Nephron (organoid): ENCODE measurements at regions not wholly inside any gene's neighbourhood (a gene's known extent, or its start where the extent isn't known, plus 50 kb on each side); places are given as distances from the start of the nearest gene placed in this dataset.

Experiments used
- H3K27ac Mint-ChIP-seq, 3 experiments: 2 replicates each; pipeline ENCODE4 v1.8.0; 2020; ENCODE audit warnings: mixed read lengths in 3 of 3, mild to moderate bottlenecking in 2 of 3, moderate library complexity in 1 of 3
- H3K27me3 Mint-ChIP-seq: 2 replicates; pipeline ENCODE4 v1.8.0; 2021; ENCODE audit warnings: low read depth, mild to moderate bottlenecking, moderate library complexity, mixed read lengths
- H3K36me3 Mint-ChIP-seq: 2 replicates; pipeline ENCODE4 v1.8.0; 2020; ENCODE audit warnings: low read depth, mixed read lengths
- H3K4me1 Mint-ChIP-seq: 2 replicates; pipeline ENCODE4 v1.8.0; 2020; ENCODE audit warnings: mixed read lengths
- H3K4me3 Mint-ChIP-seq, 3 experiments: 2 replicates each; pipeline ENCODE4 v1.8.0; 2020; ENCODE audit warnings: mild to moderate bottlenecking in 3 of 3, mixed read lengths in 3 of 3, moderate library complexity in 2 of 3
- H3K9me3 Mint-ChIP-seq: 2 replicates; pipeline ENCODE4 v1.8.0; 2020; ENCODE audit warnings: mixed read lengths
- TF ChIP-seq, protein P1 (sequence below), 3 experiments: fragments of 200-600 bp; sonication (generic); IDR thresholded peaks; one replicate each; pipeline ENCODE4 v1.5.0; 2021; ENCODE audit warnings: antibody characterized with exemption in 3 of 3; ENCODE audit not compliant: unreplicated experiment in 3 of 3

GRCh38 chr6:14734416-14735340 lies 511.2 kb upstream of the JARID2 start:
- TF ChIP-seq, protein P1, sequence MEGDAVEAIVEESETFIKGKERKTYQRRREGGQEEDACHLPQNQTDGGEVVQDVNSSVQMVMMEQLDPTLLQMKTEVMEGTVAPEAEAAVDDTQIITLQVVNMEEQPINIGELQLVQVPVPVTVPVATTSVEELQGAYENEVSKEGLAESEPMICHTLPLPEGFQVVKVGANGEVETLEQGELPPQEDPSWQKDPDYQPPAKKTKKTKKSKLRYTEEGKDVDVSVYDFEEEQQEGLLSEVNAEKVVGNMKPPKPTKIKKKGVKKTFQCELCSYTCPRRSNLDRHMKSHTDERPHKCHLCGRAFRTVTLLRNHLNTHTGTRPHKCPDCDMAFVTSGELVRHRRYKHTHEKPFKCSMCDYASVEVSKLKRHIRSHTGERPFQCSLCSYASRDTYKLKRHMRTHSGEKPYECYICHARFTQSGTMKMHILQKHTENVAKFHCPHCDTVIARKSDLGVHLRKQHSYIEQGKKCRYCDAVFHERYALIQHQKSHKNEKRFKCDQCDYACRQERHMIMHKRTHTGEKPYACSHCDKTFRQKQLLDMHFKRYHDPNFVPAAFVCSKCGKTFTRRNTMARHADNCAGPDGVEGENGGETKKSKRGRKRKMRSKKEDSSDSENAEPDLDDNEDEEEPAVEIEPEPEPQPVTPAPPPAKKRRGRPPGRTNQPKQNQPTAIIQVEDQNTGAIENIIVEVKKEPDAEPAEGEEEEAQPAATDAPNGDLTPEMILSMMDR (IDR thresholded peaks at IDR 0.05; ENCODE audit: unreplicated experiment in 3 of 3): no peak
- H3K36me3 Mint-ChIP-seq: no peaks in the 10 kb centered on the region
- peak overlapping the region in 1 of 3 experiments; percentile 16 for H3K27ac Mint-ChIP-seq
- peaks cover 27% of the 10 kb centered on the region for H3K4me1 Mint-ChIP-seq
- H3K4me3 Mint-ChIP-seq: no peak overlapping the region
- peaks cover 21% of the 10 kb centered on the region for H3K27me3 Mint-ChIP-seq
- peaks cover 5% of the 10 kb centered on the region for H3K9me3 Mint-ChIP-seq

DNA sequence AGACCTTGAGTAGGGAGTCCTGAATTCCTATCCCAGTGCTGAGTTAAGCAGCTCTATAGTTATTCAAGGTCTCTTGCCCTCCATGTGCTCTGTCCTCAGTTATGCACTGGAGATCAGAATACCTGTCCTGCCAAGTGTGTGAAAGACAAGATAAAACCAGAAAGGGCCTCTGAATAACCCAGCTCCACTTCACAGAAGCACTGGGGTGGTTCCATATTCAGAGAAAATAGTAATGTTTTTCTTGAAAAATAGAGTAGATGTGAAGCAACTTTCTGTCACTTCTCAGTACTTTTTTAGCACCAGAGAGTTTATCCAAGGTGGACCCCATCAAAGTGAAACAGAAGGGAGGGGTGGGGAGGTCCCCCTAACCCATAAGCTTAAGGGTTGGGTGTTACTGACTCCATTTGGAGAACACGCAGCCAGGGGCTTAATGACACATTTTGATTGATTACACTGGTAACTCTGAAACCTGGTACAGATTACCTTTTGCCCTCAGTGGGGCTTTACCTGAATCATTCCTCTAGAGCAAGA lies 509.8 kb upstream of the JARID2 start:
- H3K27ac Mint-ChIP-seq: no peak overlapping the region
- peaks cover 21% of the 10 kb centered on the region for H3K27me3 Mint-ChIP-seq
- peaks cover 14% of the 10 kb centered on the region for H3K4me1 Mint-ChIP-seq
- TF ChIP-seq, protein P1 (IDR thresholded peaks at IDR 0.05; ENCODE audit: unreplicated experiment in 3 of 3): no peak
- peaks cover 5% of the 10 kb centered on the region for H3K9me3 Mint-ChIP-seq
- no peaks in the 10 kb centered on the region for H3K36me3 Mint-ChIP-seq
- no peak overlapping the region for H3K4me3 Mint-ChIP-seq

DNA sequence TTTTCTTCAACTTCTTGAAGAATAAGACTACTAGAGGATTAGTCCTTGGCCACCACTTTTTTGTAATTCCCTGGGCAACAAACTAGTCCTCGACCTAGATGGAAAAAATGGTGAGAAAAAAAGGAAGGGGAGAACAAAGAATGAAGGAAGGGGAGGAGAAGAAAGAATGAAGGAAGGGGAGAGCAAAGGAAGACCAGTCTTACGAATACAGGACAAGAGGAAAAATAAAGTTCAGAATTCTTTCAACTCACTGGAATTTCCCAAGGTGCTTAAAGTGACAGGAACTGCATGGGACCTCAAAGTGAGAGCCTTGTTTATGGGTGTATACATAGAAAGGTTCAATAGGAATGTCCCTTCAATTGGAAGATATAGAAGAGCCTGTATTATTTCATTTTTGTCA lies 509.3 kb upstream of the JARID2 start:
- H3K4me3 Mint-ChIP-seq: no peak overlapping the region
- H3K27ac Mint-ChIP-seq: no peak overlapping the region
- H3K4me1 Mint-ChIP-seq: peaks cover 10% of the 10 kb centered on the region
- peaks cover 5% of the 10 kb centered on the region for H3K9me3 Mint-ChIP-seq
- no peaks in the 10 kb centered on the region for H3K36me3 Mint-ChIP-seq
- peaks cover 18% of the 10 kb centered on the region for H3K27me3 Mint-ChIP-seq
- TF ChIP-seq, protein P1 (IDR thresholded peaks at IDR 0.05; ENCODE audit: unreplicated experiment in 3 of 3): no peak

DNA sequence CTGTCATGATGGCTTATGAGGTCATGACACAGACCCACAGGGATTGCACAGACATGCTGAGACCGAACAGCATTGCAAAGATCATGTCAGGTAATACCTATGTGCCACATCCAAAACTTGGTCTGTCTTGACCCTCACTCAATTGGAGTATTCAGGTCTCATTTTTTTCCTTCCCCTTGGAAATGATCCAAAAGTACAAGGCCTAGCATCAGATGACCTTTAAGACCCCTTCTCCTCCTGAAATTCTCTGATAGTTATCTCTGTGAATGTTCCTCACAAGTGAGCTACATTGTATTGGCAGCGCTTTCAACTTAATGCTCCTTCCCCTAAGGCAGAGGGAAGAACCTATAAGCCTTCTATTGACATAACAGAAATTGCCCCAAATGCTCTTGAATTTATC lies 507.4 kb upstream of the JARID2 start:
- H3K27ac Mint-ChIP-seq: no peak overlapping the region

DNA sequence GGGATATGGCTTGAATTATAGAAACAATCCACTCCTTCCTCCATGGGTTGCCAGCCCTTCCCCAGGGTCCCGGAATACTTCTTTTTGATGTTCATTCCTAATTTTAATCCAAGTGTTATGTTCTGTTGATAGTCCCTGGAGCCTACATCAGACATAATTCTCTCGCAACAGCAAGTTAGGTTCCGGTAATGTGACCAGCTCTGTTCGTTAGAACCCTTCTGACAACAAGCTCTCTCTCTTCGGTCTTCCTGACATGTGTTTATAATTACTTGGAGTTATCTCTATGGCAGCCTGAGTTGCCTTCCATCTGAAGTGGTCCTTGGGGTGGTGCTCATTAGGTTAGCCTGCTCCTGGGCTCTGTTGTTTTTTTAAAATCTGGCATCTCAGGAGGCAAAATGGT lies 506.9 kb upstream of the JARID2 start:
- Mint-ChIP-seq H3K4me3 (no peak overlapping the region), H3K4me1 (no peaks in the 10 kb centered on the region), H3K27ac (no peak overlapping the region), H3K36me3 (no peaks in the 10 kb centered on the region), H3K9me3 (peaks cover 3% of the 10 kb centered on the region), H3K27me3 (peaks cover 14% of the 10 kb centered on the region)
- TF ChIP-seq, protein P1 (IDR thresholded peaks at IDR 0.05; ENCODE audit: unreplicated experiment in 3 of 3): no peak

More for the DNA sequence above, 507.4 kb upstream of the JARID2 start:
- H3K9me3 Mint-ChIP-seq: peaks cover 5% of the 10 kb centered on the region
- TF ChIP-seq, protein P1 (IDR thresholded peaks at IDR 0.05; ENCODE audit: unreplicated experiment in 3 of 3): no peak
- H3K27me3 Mint-ChIP-seq: peaks cover 13% of the 10 kb centered on the region
- H3K36me3 Mint-ChIP-seq: no peaks in the 10 kb centered on the region
- no peaks in the 10 kb centered on the region for H3K4me1 Mint-ChIP-seq
- H3K4me3 Mint-ChIP-seq: no peak overlapping the region
